ENCODE measurements at regions not wholly inside any gene's neighbourhood (a gene's known extent, or its start where the extent isn't known, plus 50 kb on each side); places are given as distances from the start of the nearest gene placed in this dataset.

DNA sequence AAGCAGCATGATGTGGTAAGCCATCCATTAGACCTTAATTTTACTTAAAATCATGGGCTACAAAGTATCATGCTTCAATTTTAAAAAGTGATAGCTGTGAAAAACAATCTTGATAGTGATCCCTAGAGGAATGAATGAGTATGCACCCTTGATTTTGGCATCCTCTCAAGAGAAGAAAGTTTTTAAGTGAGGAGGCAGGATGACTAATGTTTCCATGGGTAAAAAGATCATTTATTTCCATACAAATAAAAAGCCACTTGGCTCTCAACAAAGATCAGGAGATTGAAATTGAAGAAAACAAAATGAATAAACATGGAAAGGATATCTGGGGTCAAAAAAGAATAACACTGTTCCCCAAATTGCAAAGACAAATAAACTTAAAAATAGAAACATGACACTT is 305.4 kb downstream of the MEX3B start:
- TF ChIP-seq, protein P1, sequence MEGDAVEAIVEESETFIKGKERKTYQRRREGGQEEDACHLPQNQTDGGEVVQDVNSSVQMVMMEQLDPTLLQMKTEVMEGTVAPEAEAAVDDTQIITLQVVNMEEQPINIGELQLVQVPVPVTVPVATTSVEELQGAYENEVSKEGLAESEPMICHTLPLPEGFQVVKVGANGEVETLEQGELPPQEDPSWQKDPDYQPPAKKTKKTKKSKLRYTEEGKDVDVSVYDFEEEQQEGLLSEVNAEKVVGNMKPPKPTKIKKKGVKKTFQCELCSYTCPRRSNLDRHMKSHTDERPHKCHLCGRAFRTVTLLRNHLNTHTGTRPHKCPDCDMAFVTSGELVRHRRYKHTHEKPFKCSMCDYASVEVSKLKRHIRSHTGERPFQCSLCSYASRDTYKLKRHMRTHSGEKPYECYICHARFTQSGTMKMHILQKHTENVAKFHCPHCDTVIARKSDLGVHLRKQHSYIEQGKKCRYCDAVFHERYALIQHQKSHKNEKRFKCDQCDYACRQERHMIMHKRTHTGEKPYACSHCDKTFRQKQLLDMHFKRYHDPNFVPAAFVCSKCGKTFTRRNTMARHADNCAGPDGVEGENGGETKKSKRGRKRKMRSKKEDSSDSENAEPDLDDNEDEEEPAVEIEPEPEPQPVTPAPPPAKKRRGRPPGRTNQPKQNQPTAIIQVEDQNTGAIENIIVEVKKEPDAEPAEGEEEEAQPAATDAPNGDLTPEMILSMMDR (IDR thresholded peaks at IDR 0.05; ENCODE audit: low read length) = no peak
- TF ChIP-seq EZH2 (optimal IDR thresholded peaks at IDR 0.05; ENCODE audit: low read depth, low read length) (no peak), EZH2phosphoT487 (IDR thresholded peaks at IDR 0.05; ENCODE audit: low read length) (no peak)

All from MM.1S (cell line).